ENCODE measurements at regions not wholly inside any gene's neighbourhood (a gene's known extent, or its start where the extent isn't known, plus 50 kb on each side); places are given as distances from the start of the nearest gene placed in this dataset.

DNA sequence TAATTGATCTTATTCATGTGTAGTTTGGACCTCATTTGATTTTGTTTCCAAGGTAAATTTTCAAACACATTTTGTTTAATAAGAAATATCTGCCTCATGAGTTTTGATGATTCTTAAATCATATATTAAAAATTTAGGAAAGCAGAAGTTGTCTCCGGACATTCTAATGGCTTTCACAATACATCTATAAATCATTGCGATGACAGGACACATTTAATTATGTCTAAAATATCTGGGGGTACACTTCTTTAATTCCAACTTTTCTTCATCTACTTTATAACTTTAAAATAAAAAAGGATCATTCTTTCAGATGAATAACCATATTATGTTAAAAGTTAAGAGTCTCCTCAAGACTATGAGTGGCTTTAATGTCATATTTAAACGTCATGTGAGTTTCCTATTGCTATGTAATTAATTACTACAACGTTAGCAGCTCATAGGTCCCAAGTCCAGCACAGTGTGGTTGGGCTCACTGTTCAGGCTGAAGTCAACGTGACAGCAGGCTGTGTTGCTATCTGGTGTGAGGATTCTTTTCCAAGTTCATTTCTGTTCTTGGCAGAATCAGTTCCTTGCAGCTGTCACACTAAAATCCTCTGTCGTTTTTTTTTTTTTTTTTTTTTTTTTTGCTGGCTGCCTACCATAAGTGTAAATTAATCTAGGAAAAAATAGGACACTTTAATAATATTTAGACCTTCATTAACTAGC is 893.5 kb downstream of the LTN1 start:
- TF ChIP-seq, protein P1, sequence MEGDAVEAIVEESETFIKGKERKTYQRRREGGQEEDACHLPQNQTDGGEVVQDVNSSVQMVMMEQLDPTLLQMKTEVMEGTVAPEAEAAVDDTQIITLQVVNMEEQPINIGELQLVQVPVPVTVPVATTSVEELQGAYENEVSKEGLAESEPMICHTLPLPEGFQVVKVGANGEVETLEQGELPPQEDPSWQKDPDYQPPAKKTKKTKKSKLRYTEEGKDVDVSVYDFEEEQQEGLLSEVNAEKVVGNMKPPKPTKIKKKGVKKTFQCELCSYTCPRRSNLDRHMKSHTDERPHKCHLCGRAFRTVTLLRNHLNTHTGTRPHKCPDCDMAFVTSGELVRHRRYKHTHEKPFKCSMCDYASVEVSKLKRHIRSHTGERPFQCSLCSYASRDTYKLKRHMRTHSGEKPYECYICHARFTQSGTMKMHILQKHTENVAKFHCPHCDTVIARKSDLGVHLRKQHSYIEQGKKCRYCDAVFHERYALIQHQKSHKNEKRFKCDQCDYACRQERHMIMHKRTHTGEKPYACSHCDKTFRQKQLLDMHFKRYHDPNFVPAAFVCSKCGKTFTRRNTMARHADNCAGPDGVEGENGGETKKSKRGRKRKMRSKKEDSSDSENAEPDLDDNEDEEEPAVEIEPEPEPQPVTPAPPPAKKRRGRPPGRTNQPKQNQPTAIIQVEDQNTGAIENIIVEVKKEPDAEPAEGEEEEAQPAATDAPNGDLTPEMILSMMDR (IDR thresholded peaks at IDR 0.05; ENCODE audit: insufficient read depth, low read length, missing control alignments) = no peak
- ChIA-PET CTCF (no interaction called here), POLR2A (no interaction called here)
- H3K4me3 ChIP-seq (ENCODE audit: low read depth, low read length) = no peak overlapping the region
- DNase-seq (ENCODE audit: low read depth, low spot score) = no peak

DNA sequence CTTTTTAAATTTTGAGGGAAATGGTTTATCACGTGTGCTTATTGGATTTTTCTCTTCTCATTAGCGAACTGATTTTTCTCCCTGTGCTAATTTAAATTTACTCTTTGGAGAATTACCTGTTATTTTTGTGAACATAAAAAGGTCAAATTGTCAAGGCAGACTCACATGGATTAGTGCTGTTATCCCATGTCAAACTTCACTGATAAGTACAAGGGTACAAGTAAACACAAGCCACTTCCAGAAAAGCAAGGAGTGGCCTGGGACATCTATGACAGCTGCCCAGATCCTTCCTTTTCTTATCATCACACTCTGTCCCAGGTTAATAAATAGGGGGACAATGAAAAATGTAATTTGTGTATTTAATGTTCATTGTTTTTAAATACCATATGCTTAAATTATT is 901.2 kb downstream of the LTN1 start:
- CTCF ChIA-PET = no interaction called here
- TF ChIP-seq, protein P1 (IDR thresholded peaks at IDR 0.05; ENCODE audit: insufficient read depth, low read length, missing control alignments) = no peak
- DNase-seq (ENCODE audit: low read depth, low spot score) = no peak
- H3K4me3 ChIP-seq (ENCODE audit: low read depth, low read length) = no peak overlapping the region
- POLR2A ChIA-PET = no interaction called here

DNA sequence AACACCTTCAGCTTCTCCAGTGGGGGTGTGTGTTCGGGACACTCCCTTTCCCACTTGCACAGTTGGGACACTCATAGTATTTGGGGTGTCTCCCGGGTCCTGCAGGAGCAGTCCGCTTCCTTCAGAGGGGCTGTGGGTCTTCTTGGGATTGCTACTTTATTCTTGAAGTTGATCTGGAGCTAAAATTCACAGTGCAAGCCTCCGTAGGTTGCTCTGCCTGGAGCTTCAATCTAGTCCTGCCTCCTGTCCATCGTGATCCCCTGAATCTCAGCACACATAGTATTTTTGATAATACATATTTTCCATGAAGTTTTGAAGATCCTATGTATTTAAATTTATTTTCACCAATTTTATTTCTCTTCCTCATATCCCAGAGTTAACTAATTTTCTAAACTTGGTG is 902.1 kb downstream of the LTN1 start:
- H3K4me3 ChIP-seq (ENCODE audit: low read depth, low read length) = no peak overlapping the region
- CTCF ChIA-PET = no interaction called here
- POLR2A ChIA-PET = no interaction called here
- no peak for DNase-seq (ENCODE audit: low read depth, low spot score)
- TF ChIP-seq, protein P1 (IDR thresholded peaks at IDR 0.05; ENCODE audit: insufficient read depth, low read length, missing control alignments) = no peak

DNA sequence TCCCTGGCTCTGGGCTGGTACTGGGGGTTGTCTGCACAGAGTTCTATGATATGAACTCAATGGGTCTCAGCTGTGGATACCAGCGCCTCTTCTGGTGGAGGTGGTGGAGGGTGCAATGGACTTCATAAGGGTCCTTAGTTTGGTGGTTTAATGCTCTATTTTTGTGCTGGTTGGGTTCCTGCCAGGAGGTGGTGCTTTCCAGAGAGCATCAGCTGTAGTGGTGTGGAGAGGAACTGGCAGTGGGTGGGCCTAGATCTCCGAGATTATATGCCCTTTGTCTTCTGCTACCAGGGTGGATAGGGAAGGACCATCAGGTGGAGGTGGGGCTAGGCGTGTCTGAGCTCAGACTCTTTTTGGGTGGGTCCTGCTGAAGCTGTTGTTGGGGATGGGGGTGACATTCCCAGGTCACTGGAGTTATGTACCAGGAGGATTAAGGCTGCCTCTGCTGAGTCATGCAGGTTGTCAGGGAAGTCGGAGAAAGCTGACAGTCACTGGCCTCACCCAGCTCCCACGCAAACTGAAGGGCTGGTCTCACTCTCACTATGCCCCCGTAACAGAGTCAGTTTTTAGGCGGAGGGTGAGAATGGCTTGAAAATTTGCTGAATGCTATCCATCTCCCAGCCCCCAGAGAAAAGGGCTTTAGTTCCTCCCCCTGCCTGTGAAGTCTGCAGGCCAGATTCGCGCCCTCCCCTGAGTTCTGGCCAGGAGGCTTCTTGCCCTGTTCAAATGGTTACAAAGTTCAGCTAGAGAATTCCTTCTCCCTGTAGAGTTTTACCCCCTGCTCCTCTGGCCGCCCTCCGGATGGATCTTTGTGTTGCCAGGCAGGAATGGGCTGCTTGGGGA is 902.9 kb downstream of the LTN1 start:
- TF ChIP-seq, protein P1 (IDR thresholded peaks at IDR 0.05; ENCODE audit: insufficient read depth, low read length, missing control alignments) = no peak
- ChIA-PET CTCF (interaction anchor here (1.2 kb wide), 1 partner anchor 21 kb away, joined by 3 read pairs; no protein-coding TSS in a partner anchor), POLR2A (no interaction called here)
- no peak overlapping the region for H3K4me3 ChIP-seq (ENCODE audit: low read depth, low read length)
- DNase-seq (ENCODE audit: low read depth, low spot score) = no peak

DNA sequence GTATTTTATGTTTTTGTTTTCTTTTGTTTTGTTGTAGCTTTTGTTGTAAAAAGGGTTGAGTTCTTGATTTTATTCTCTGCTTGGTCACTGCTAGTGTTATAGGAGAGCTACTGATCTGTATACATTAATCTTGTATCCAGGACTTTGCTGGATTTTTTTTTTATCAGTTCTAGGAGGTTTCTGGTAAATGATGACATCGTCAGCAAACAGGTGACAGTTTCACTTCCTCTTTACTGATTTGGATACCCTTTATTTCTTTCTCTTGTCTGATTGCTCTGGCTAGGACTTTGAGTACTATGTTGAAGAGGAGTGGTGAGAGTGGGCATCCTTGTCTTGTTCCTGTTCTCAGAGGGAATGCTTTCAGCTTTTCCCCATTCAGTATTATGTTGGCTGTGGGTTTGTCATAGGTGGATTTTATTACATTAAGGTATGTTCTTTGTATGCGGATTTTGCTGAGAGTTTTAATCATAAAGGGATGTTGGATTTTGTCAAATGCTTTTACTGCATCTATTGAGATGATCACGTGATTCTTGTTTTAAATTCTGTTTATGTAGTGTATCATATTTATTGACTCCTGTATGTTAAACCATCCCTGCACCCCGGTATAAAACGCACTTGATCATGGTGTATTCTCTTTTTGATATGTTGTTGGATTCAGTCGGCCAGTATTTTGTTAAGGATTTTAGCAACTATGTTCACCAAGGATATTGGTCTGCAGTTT is 905.7 kb downstream of the LTN1 start:
- TF ChIP-seq, protein P1 (IDR thresholded peaks at IDR 0.05; ENCODE audit: insufficient read depth, low read length, missing control alignments) = no peak
- ChIA-PET CTCF (no interaction called here), POLR2A (no interaction called here)
- no peak overlapping the region for H3K4me3 ChIP-seq (ENCODE audit: low read depth, low read length)
- no peak for DNase-seq (ENCODE audit: low read depth, low spot score)

DNA sequence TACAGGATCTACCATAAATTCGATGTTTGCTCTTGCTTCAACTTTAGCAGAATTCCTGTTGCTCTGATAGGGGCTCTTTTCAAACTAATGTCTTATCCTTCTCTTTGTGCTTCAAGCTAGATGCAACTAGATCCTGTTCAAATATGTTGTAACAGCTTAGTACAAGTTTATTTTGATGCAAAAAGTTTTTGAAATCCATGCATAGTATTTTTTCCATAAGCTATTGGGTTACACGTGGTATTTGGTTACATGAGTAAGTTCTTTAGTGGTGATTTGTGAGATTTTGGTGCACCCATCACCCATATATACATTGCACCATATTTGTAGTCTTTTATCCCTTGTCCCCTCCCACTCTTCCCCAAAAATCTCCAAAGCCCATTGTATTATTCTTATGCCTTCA is 907.7 kb downstream of the LTN1 start:
- no peak for DNase-seq (ENCODE audit: low read depth, low spot score)
- ChIA-PET POLR2A (no interaction called here), CTCF (no interaction called here)
- H3K4me3 ChIP-seq (ENCODE audit: low read depth, low read length) = no peak overlapping the region
- TF ChIP-seq, protein P1 (IDR thresholded peaks at IDR 0.05; ENCODE audit: insufficient read depth, low read length, missing control alignments) = no peak

All from AG04449 (cell line).